Hematopoietic multipotent progenitor cell (in vitro differentiated cells): ENCODE measurements at regions not wholly inside any gene's neighbourhood (a gene's known extent, or its start where the extent isn't known, plus 50 kb on each side); places are given as distances from the start of the nearest gene placed in this dataset.
"Not testable (repeated sequence)": the region's sequence is repeated elsewhere in the genome, so short reads cannot be mapped to it uniquely, and the experiment has no call there.

Experiments used
- DNase-seq, 3 donors: peaks; one replicate each; pipeline ENCODE4 v3.0.0-alpha.2; 2011 to 2015; ENCODE audit warnings: low read depth in 2 of 3, low spot score in 2 of 3

- DNase-seq: no peak
Observed at GRCh38 chr13:80685942-80686341, 345.0 kb upstream of the SPRY2 start.

GRCh38 chr13:80684217-80684991 lies 343.5 kb upstream of the SPRY2 start:
- DNase-seq: no peak

- no peak for DNase-seq
Observed at GRCh38 chr13:80680786-80681366, 339.9 kb upstream of the SPRY2 start.

GRCh38 chr13:80679423-80679822 lies 338.5 kb upstream of the SPRY2 start:
- DNase-seq: no peak

- no peak for DNase-seq
Observed at GRCh38 chr13:80677227-80677626, 336.3 kb upstream of the SPRY2 start.

GRCh38 chr13:80675442-80675841 lies 334.5 kb upstream of the SPRY2 start:
- DNase-seq: not testable (repeated sequence)

DNA sequence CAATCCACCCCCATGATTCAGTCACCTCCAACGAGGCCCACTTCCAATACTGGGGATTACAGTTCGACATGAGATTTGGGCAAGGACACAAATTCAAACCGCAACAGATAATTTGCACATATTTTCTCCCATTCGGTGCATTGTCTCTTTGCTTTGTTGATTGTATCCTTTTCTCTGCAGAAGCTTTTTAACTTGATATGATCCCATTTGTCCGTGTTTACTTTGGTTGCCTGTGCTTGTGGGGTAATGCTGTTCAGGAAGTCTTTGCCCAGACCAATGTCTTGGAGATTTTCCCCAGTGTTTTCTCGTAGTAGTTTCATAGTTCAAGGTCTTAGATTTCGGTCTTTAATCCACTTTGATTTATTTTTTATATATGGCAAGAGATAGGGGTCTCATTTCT lies 330.8 kb upstream of the SPRY2 start:
- no peak for DNase-seq

- DNase-seq: no peak
Observed at GRCh38 chr13:80669112-80669511, 328.2 kb upstream of the SPRY2 start.

GRCh38 chr13:80668452-80668851 lies 327.5 kb upstream of the SPRY2 start:
- no peak for DNase-seq

DNA sequence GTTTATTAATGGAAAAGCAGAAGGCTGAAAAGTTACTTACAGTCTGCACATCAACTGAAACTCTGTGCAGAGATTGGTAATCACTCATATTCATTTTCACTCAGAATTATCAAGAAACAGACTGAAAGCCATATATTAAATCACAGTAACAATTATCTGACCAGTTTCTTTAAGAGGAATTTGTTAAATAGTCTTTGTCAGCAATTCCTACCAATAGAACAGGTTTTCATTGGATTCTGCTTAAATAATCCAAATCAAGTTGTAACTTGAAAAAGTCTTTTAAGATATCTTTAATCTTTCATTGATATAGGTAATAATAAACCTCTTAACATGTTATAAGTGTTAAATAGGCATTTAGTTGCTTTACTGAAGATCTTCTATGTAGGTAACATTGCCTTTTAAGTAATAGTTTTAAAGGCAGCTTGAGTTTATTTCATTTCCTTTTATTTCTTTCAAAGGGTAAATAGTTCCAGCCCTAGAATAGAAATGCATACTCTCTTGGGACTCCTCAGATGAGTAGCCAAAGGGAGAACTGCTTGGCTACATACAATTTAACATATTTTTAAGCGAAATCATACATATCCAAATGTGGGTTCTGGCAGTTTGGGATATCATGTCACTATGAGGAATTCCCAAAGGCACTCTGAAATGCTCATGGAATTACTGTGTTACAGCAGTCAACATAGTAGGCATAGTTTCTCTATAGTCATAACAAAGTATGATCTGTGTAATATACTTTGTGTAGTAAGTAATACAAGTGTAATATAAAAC lies 326.0 kb upstream of the SPRY2 start:
- no peak for DNase-seq

DNA sequence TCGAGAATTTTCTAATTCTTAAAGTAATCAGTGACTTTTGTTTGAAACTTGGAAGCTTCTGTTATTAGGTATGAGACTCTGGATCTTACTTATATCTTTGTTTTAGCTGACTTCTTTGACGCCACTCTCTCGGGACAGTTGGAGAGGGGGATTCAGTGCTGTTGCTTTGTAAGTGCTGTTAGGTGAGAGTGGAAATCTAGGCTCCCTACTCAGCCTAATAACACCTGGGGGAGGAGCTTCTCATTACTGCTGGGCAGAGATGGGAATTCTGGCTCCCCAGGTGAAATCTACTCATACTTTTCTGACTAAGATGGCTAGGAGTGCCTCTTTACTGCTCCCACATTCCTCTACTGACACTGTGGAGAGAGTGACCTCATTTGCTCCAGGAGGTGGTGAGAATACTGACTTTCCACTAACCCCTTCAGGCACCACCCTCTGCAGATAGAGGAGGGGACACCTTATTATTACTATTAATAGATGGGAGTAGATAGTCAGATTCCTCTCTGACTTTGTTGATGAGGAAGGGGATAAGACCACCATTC lies 324.9 kb upstream of the SPRY2 start:
- DNase-seq: no peak

GRCh38 chr13:80664950-80665349 lies 324.0 kb upstream of the SPRY2 start:
- no peak for DNase-seq

- no peak for DNase-seq
Observed at GRCh38 chr13:80663788-80664187, 322.9 kb upstream of the SPRY2 start.

DNA sequence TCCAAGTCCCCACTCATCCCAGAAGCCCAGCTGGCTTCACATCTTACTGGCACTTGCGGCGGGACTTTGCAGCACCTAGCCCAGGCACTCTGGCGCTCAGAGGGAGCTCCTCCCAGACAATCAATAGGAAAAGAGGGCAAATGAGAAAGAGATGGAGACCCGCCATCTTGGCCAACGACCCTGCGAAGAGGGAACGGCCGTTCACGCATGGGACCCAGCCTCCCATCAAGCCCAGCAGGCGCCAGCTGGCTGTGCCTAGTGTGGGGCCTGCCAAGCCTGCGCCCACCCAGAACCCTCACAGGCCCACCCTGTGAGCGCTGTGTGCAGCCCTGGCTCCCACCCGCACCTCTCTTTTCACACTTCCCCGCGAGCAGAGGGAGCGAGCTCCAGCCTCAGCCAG lies 317.8 kb upstream of the SPRY2 start:
- no peak for DNase-seq

GRCh38 chr13:80656512-80656904 lies 315.6 kb upstream of the SPRY2 start:
- no peak for DNase-seq

- no peak for DNase-seq
Observed at GRCh38 chr13:80655778-80656511, 315.0 kb upstream of the SPRY2 start.

DNA sequence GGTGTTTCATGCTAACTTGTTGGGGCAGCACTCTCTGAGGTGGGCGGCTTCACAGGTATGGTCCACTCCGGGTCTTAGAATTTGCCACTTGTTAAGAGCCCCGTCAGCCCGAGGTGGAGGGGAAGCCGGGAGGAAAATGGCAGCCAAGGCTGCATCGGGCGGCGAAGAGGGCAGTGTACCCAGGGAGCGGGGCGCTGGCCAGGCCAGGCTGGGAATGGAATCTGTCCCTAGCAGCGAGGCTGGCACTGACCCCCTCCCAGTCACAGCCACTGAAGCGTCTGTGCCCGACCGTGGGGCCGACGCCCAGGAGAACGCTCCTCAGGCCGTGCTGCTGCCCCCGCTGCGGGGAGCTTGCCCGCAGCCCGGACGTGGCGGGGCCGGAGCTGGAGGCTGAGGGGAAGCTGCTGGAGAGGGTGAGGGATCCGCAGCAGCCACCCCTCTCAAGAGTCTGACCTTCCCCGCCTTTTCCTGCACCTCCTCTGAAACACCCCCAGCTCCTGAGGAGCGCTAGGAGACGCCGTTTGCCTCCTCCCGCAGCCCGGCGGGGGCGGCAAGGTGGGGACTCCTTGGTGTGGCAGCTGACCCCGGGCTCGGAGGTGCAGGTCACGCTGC lies 313.8 kb upstream of the SPRY2 start:
- peak in 2 of 3 donors; percentile 29 to 33 for DNase-seq

GRCh38 chr13:80649274-80649673 lies 308.3 kb upstream of the SPRY2 start:
- no peak for DNase-seq

DNA sequence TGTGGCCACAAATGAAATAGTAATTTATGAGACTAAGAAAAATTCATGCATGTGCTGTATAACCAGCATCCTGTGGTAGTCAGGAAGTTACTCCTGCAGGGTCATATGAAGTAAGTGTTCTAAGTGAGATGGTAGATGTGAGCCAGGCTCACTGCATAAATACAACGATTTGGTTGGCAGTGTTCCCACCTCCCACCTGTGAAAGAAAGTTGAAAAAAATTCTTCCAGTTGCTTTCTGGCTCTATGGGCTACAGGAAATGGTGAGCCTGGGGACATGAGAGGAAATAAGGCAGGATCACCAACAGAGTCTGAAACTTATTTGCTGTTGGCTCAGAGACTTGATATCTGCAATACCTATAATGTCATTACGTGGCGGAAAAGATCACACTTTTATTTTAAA lies 301.7 kb upstream of the SPRY2 start:
- DNase-seq: no peak

GRCh38 chr13:80633251-80633650 lies 292.3 kb upstream of the SPRY2 start:
- no peak for DNase-seq
